NCI-H524 treated with DMSO at 0.1 percent for 48 hours (cell line): ENCODE measurements at regions not wholly inside any gene's neighbourhood (a gene's known extent, or its start where the extent isn't known, plus 50 kb on each side); places are given as distances from the start of the nearest gene placed in this dataset.

ENCODE experiments used
- DNase-seq: peaks from one replicate; lab custom pipeline; 2025; lab: John Stamatoyannopoulos, UW

GRCh38 chr12:74816398-74817175, 279.0 kb downstream of the ATXN7L3B start:
- no peak for DNase-seq

- DNase-seq, result no peak
Measured at GRCh38 chr12:74817499-74817898, 279.9 kb downstream of the ATXN7L3B start.

GRCh38 chr12:74818412-74818811, 280.8 kb downstream of the ATXN7L3B start:
- DNase-seq, result no peak

- no peak for DNase-seq
Measured at GRCh38 chr12:74820324-74820723, 282.7 kb downstream of the ATXN7L3B start.

GRCh38 chr12:74836567-74836966, 298.9 kb downstream of the ATXN7L3B start:
- DNase-seq, result no peak

GRCh38 chr12:74846116-74846515, 308.5 kb downstream of the ATXN7L3B start:
- DNase-seq, result no peak

- no peak for DNase-seq
Measured at GRCh38 chr12:74847169-74847568, 309.5 kb downstream of the ATXN7L3B start.

- no peak for DNase-seq
Measured at GRCh38 chr12:74848006-74848405, 310.4 kb downstream of the ATXN7L3B start.

- DNase-seq, result no peak
Measured at GRCh38 chr12:74849801-74850200, 312.2 kb downstream of the ATXN7L3B start.

- no peak for DNase-seq
Measured at GRCh38 chr12:74871817-74872216, 334.2 kb downstream of the ATXN7L3B start.

GRCh38 chr12:74885775-74886174, 323.9 kb downstream of the KCNC2 start:
- DNase-seq, result no peak

GRCh38 chr12:74889073-74889472, 320.6 kb downstream of the KCNC2 start:
- DNase-seq, result no peak

- no peak for DNase-seq
Measured at GRCh38 chr12:74889563-74890236, 319.9 kb downstream of the KCNC2 start.

- no peak for DNase-seq
Measured at GRCh38 chr12:74890237-74890599, 319.4 kb downstream of the KCNC2 start.

GRCh38 chr12:74891083-74891668, 318.5 kb downstream of the KCNC2 start:
- DNase-seq, result no peak

- no peak for DNase-seq
Measured at GRCh38 chr12:74892057-74892633, 317.5 kb downstream of the KCNC2 start.

- no peak for DNase-seq
Measured at GRCh38 chr12:74896186-74896585, 313.5 kb downstream of the KCNC2 start.

- DNase-seq, result no peak
Measured at GRCh38 chr12:74897425-74898211, 312.0 kb downstream of the KCNC2 start.

GRCh38 chr12:74899031-74899829, 310.4 kb downstream of the KCNC2 start:
- no peak for DNase-seq

- no peak for DNase-seq
Measured at GRCh38 chr12:74900232-74900631, 309.4 kb downstream of the KCNC2 start.

GRCh38 chr12:74903522-74903921, 306.1 kb downstream of the KCNC2 start:
- DNase-seq, result no peak
